T-cell (primary cell): ENCODE measurements at regions not wholly inside any gene's neighbourhood (a gene's known extent, or its start where the extent isn't known, plus 50 kb on each side); places are given as distances from the start of the nearest gene placed in this dataset.

Experiments used
- ATAC-seq, 4 experiments: fragments of 200-7000 bp in 3 of 4; fragments of 150-1000 bp in 1 of 4; cut with Tn5 transposase; replicated peaks in 1 of 4; 1 replicate in 3 of 4; 2 replicates in 1 of 4; pipeline ENCODE4 v1.10.0; 2021; ENCODE audit warnings: moderate library complexity in 3 of 4, mild to moderate bottlenecking in 2 of 4, moderate number of reproducible peaks in 1 of 4
- CTCF ChIA-PET, 2 donors: fragments of 300-600 bp; sonication (Branson Sonifier 250); formaldehyde crosslinking; loops; one replicate each; lab custom pipeline; 2022; ENCODE audit warnings: antibody characterized with exemption in 2 of 2; lab: Charles Lee
- POLR2A ChIA-PET, 2 donors: fragments of 300-600 bp; sonication (Branson Sonifier 250); formaldehyde crosslinking; loops; one replicate each; lab custom pipeline; 2022; ENCODE audit warnings: antibody characterized with exemption in 2 of 2; lab: Charles Lee
- DNase-seq, 35 experiments: peaks; one replicate each; pipeline versions ENCODE4 v3.0.0 to v3.0.0-alpha.2; 2013 to 2023
- H3K27ac ChIP-seq: one replicate; pipeline ENCODE4 v1.5.1; 2013; ENCODE audit warnings: low read length
- H3K27me3 ChIP-seq, 2 experiments: replicated peaks in 1 of 2; 1 replicate in 1 of 2; 2 replicates in 1 of 2; pipeline versions ENCODE4 v1.6.1 to v1.7.0; 2013; ENCODE audit warnings: low read length in 1 of 2, mixed read lengths in 1 of 2; ENCODE audit not compliant: control insufficient read depth in 2 of 2, insufficient read depth in 2 of 2; ENCODE audit errors: extremely low read depth in 1 of 2
- H3K36me3 ChIP-seq, 2 donors: 1 replicate in 1 of 2; 2 replicates in 1 of 2; pipeline versions ENCODE4 v1.6.1 to v1.7.0; 2013; ENCODE audit warnings: low read length in 1 of 2; ENCODE audit not compliant: control insufficient read depth in 2 of 2, insufficient read depth in 1 of 2; ENCODE audit errors: extremely low read depth in 1 of 2
- H3K4me1 ChIP-seq, 2 experiments: 1 replicate in 1 of 2; 2 replicates in 1 of 2; pipeline versions ENCODE4 v1.6.1 to v1.7.0; 2013; ENCODE audit warnings: low read length in 2 of 2, mixed read lengths in 1 of 2; ENCODE audit not compliant: insufficient read depth in 2 of 2, control insufficient read depth in 1 of 2; ENCODE audit errors: extremely low read depth in 1 of 2
- H3K4me3 ChIP-seq, 2 donors: 1 replicate in 1 of 2; 2 replicates in 1 of 2; pipeline versions ENCODE4 v1.5.1 to v1.7.0; 2013; ENCODE audit warnings: mild to moderate bottlenecking in 2 of 2, low read length in 1 of 2, moderate library complexity in 1 of 2; ENCODE audit not compliant: control insufficient read depth in 1 of 2; ENCODE audit errors: extremely low read depth in 1 of 2
- H3K9me3 ChIP-seq: 2 replicates; pipeline ENCODE4 v1.7.0; 2013
- H3K27ac Mint-ChIP-seq, 2 donors: one replicate each; pipeline ENCODE4 v1.8.0; 2020 to 2021; ENCODE audit warnings: mild to moderate bottlenecking in 2 of 2, mixed read lengths in 2 of 2
- H3K27me3 Mint-ChIP-seq, 2 donors: one replicate each; pipeline ENCODE4 v1.8.0; 2021 to 2022; ENCODE audit warnings: mixed read lengths in 2 of 2
- H3K36me3 Mint-ChIP-seq: one replicate; pipeline ENCODE4 v1.8.0; 2021; ENCODE audit warnings: mixed read lengths
- H3K4me1 Mint-ChIP-seq, 3 donors: one replicate each; pipeline ENCODE4 v1.8.0; 2020 to 2022; ENCODE audit warnings: mixed read lengths in 3 of 3, mild to moderate bottlenecking in 1 of 3
- H3K4me3 Mint-ChIP-seq, 3 donors: one replicate each; pipeline ENCODE4 v1.8.0; 2020 to 2022; ENCODE audit warnings: mild to moderate bottlenecking in 3 of 3, mixed read lengths in 3 of 3, moderate library complexity in 3 of 3
- H3K9me3 Mint-ChIP-seq, 3 donors: one replicate each; pipeline ENCODE4 v1.8.0; 2020 to 2022; ENCODE audit warnings: mixed read lengths in 3 of 3
- WGBS: methylation state at CpG from one replicate; pipeline ENCODE4 v1.1.5; 2013; ENCODE audit warnings: missing lambda C conversion rate; ENCODE audit not compliant: insufficient coverage; 5-methylcytosine and 5-hydroxymethylcytosine counted together

DNA sequence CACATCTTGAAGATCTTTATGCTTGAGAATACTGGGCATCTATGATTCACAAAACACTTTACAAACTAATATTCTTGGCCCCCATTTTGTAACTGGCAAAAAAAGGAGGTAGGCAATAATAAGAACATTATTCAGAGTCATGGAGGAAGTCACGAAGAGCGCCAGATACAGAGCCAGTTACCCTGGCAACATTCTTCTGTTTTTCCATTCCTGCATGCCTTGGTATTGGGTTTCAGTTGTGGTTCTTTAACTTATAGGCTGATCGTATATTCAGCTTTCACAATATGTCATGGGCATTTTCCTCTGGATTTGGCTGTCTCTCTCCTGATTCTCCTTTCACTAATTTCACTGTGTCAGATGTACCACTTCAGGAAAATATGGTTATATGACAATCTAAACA is 234.7 kb downstream of the HRH4 start:
- Histone ChIP-seq H3K4me1 (no peaks in the 10 kb centered on the region), H3K36me3 (no peaks in the 10 kb centered on the region), H3K9me3 (no peaks in the 10 kb centered on the region), H3K27ac (no peak overlapping the region), H3K27me3 (no peaks in the 10 kb centered on the region), H3K4me3 (no peak overlapping the region)
- ATAC-seq (no peak), DNase-seq (no peak)
- H3K27me3 Mint-ChIP-seq, result peaks cover 7 to 19% of the 10 kb centered on the region in 2 donors
- no peak overlapping the region for H3K4me3 Mint-ChIP-seq
- no peaks in the 10 kb centered on the region for H3K36me3 Mint-ChIP-seq
- no peak overlapping the region for H3K27ac Mint-ChIP-seq
- H3K9me3 Mint-ChIP-seq, result peaks cover 15 to 27% (median 20%) of the 10 kb centered on the region in 3 donors
- POLR2A ChIA-PET, result no interaction called here
- 100% methylated on average over 2 of the region's 3 CpGs for WGBS
- no peaks in the 10 kb centered on the region for H3K4me1 Mint-ChIP-seq
- CTCF ChIA-PET, result no interaction called here

DNA sequence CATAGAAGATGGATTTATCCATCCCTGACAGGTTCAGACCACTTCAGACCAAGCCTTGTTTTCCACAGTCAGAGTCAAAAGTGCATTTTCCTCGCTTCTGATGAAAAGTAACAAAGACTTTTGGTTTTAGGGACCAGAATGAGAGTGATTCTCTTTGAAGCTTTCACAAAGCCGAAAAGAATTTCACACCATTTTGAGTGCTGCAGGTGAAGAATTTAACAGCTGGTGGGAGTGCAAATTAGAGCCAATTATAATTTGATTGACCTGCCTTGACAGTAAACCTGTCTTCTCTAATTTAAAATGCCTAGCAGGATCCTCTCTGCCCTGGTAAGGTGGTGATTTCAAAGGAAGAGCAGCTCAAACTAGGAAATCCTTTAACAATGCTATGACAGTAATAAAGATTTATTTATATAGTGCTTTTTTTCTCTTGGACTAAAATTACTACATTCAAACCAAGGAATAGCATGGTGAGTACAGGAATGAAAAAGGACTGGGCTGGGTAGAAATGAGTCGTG is 241.6 kb downstream of the HRH4 start:
- no CpG with 5 or more reads among the region's 3 CpGs for WGBS

DNA sequence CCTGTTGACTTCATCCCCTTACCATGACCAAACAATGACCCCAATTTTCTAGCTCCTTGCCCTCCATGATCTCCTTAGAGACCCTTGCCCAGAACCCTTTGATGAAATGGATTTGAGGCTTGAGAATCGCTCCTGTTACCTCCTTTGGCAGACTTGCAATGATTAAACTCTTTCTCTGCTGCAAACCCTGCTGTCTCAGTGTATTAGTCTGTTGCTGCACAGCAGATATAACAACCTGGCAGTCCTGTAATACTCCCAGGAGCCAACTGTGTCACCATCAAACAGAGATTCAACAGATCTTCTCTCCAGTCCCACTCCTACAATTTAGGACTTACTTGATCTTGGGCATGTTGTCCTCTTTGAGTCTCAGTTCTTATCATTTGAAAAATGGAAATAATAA is 242.9 kb downstream of the HRH4 start:
- Histone ChIP-seq H3K36me3 (no peaks in the 10 kb centered on the region), H3K27ac (no peak overlapping the region), H3K9me3 (no peaks in the 10 kb centered on the region), H3K27me3 (no peaks in the 10 kb centered on the region), H3K4me3 (no peak overlapping the region), H3K4me1 (no peaks in the 10 kb centered on the region)
- no peaks in the 10 kb centered on the region for H3K4me1 Mint-ChIP-seq
- peaks cover 5 to 9% (median 9%) of the 10 kb centered on the region in 3 donors for H3K9me3 Mint-ChIP-seq
- ChIA-PET POLR2A (no interaction called here), CTCF (no interaction called here)
- no peak overlapping the region for H3K27ac Mint-ChIP-seq
- no peak for ATAC-seq
- no peaks in the 10 kb centered on the region for H3K36me3 Mint-ChIP-seq
- DNase-seq, result no peak
- peaks cover 10 to 28% of the 10 kb centered on the region in 2 donors for H3K27me3 Mint-ChIP-seq
- no peak overlapping the region for H3K4me3 Mint-ChIP-seq
- no CpG with 5 or more reads among the region's 1 CpG for WGBS

More for the DNA sequence above, 241.6 kb downstream of the HRH4 start:
- DNase-seq (no peak), ATAC-seq (no peak)
- H3K36me3 Mint-ChIP-seq, result no peaks in the 10 kb centered on the region
- Histone ChIP-seq H3K9me3 (no peaks in the 10 kb centered on the region), H3K27ac (no peak overlapping the region), H3K4me1 (no peaks in the 10 kb centered on the region), H3K36me3 (no peaks in the 10 kb centered on the region), H3K4me3 (no peak overlapping the region), H3K27me3 (no peaks in the 10 kb centered on the region)
- peaks cover 13 to 28% of the 10 kb centered on the region in 2 donors for H3K27me3 Mint-ChIP-seq
- no peak overlapping the region for H3K27ac Mint-ChIP-seq
- H3K9me3 Mint-ChIP-seq, result peaks cover 5 to 9% (median 9%) of the 10 kb centered on the region in 3 donors
- CTCF ChIA-PET, result no interaction called here
- POLR2A ChIA-PET, result no interaction called here
- H3K4me3 Mint-ChIP-seq, result no peak overlapping the region
- H3K4me1 Mint-ChIP-seq, result no peaks in the 10 kb centered on the region

DNA sequence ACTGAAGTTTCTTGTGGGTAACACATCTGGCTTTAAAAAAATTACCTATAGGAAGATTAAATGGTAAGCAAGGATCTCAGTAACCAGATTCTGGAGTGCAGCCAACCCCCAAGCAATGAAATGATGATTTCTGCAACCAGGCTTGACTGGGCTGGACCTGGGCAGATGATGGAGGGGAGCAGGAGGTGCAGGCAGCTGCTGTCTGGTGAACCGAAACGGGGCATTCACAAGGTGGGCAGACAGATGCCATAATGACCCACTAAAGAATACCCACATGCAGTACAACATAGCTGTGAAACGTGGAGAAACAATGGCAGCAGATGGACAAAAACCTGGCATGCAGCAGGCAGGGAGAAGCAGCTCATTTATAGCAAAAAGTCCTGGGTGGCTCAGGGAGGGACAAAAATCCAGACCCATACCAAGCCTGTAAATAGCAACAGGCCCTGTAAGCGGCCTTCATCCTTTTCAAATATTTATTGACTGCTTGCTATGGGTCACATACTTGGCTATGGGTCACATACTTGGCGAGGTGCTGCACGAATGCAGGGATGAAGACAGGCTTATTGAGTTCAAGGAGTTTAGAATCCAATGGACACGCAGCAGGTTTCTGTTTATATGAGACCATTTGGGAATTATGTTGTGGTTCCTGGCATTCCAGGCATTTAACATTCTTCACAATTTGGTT is 244.7 kb downstream of the HRH4 start:
- Histone ChIP-seq H3K36me3 (no peaks in the 10 kb centered on the region), H3K9me3 (no peaks in the 10 kb centered on the region), H3K4me1 (no peaks in the 10 kb centered on the region), H3K4me3 (no peak overlapping the region), H3K27me3 (no peaks in the 10 kb centered on the region), H3K27ac (no peak overlapping the region)
- no peaks in the 10 kb centered on the region for H3K36me3 Mint-ChIP-seq
- H3K9me3 Mint-ChIP-seq, result peaks cover 5 to 9% (median 9%) of the 10 kb centered on the region in 3 donors
- no peak overlapping the region for H3K4me3 Mint-ChIP-seq
- H3K27ac Mint-ChIP-seq, result no peak overlapping the region
- DNase-seq (no peak), ATAC-seq (no peak)
- CTCF ChIA-PET, result interaction anchor here in 1 of 2 donors (0.6 kb wide), 1 partner anchor 1300 kb away, joined by 3 read pairs; no protein-coding TSS in a partner anchor
- POLR2A ChIA-PET, result no interaction called here
- WGBS, result 30% methylated on average over 2 of the region's 7 CpGs
- H3K4me1 Mint-ChIP-seq, result no peaks in the 10 kb centered on the region
- H3K27me3 Mint-ChIP-seq, result peaks cover 10 to 17% of the 10 kb centered on the region in 2 donors

DNA sequence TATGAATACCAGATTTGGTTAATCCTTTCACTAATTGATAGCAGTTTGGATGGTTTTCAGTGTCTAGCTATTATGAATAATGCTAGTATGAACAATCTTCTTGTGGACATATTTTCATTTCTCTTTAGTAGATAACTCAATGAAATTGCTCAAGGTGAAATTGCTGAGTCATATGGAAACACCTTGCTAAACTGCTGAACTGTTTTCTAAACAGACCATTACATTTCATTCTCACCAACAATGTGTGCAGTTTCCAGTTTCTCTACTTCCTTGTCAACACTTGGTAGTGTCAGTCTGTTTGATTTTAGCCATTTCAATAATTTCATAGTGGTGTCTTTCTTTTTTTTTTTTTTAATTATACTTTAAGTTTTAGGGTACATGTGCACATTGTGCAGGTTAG is 250.0 kb downstream of the HRH4 start:
- CTCF ChIA-PET, result no interaction called here
- Mint-ChIP-seq H3K27me3 (peaks cover under 1 to 5% of the 10 kb centered on the region in 2 donors), H3K4me1 (no peaks in the 10 kb centered on the region), H3K36me3 (no peaks in the 10 kb centered on the region), H3K27ac (no peak overlapping the region), H3K9me3 (no peaks in the 10 kb centered on the region), H3K4me3 (no peak overlapping the region)
- POLR2A ChIA-PET, result no interaction called here
- Histone ChIP-seq H3K36me3 (no peaks in the 10 kb centered on the region), H3K27ac (no peak overlapping the region), H3K9me3 (no peaks in the 10 kb centered on the region), H3K4me3 (no peak overlapping the region), H3K27me3 (no peaks in the 10 kb centered on the region), H3K4me1 (no peaks in the 10 kb centered on the region)
- DNase-seq (no peak), ATAC-seq (no peak)

DNA sequence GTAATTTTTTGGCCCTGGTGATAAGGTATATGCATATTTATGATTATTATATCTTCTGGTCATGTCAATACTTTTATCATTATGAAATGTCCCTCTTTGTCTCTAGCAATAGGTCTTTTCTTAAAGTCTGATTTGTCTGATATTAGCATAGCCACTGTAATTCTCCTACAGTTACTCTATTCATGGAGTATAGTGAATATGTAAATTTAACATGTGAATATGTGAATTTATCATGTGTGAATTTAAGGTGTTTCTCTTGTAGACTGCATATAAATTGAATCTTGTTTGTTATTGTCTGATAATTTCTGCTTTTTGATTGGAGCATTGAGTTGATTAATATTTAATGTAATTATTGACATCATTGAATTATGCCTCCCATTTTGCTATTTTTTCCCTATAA is 259.4 kb downstream of the HRH4 start:
- Histone ChIP-seq H3K4me3 (no peak overlapping the region), H3K27me3 (peaks cover 0 to 3% of the 10 kb centered on the region in 2 experiments), H3K4me1 (no peaks in the 10 kb centered on the region), H3K27ac (no peak overlapping the region), H3K9me3 (no peaks in the 10 kb centered on the region), H3K36me3 (no peaks in the 10 kb centered on the region)
- no peak for ATAC-seq
- Mint-ChIP-seq H3K4me3 (no peak overlapping the region), H3K36me3 (no peaks in the 10 kb centered on the region), H3K27ac (no peak overlapping the region), H3K9me3 (no peaks in the 10 kb centered on the region), H3K4me1 (no peaks in the 10 kb centered on the region), H3K27me3 (peaks cover 18 to 22% of the 10 kb centered on the region in 2 donors)
- ChIA-PET CTCF (interaction anchor here in 1 of 2 donors (0.6 kb wide), 1 partner anchor 10 kb away, joined by 4 read pairs; no protein-coding TSS in a partner anchor), POLR2A (no interaction called here)
- no peak for DNase-seq
